H1 (cell line): ENCODE measurements at regions not wholly inside any gene's neighbourhood (a gene's known extent, or its start where the extent isn't known, plus 50 kb on each side); places are given as distances from the start of the nearest gene placed in this dataset.

ENCODE experiments used
- CTCF ChIA-PET: fragments of 300-600 bp; sonication (Branson Sonifier 250); formaldehyde crosslinking; loops from one replicate; lab custom pipeline; 2021; ENCODE audit not compliant: partially characterized antibody; lab: Charles Lee
- POLR2A ChIA-PET: fragments of 300-600 bp; sonication (Branson Sonifier 250); formaldehyde crosslinking; loops from one replicate; lab custom pipeline; 2021; ENCODE audit warnings: inconsistent platforms; ENCODE audit not compliant: partially characterized antibody; lab: Charles Lee
- DNase-seq, 2 experiments: peaks; one replicate each; pipeline versions ENCODE4 v3.0.0 to v3.0.0-alpha.2; 2010 to 2022; ENCODE audit warnings: low spot score in 2 of 2, low read depth in 1 of 2, mixed read lengths in 1 of 2
- FAIRE-seq: peaks from 2 replicates; lab custom pipeline; 2011; peaks lifted over from hg19 to GRCh38; lab: Jason Lieb, UNC
- H2AFZ ChIP-seq: 2 replicates; pipeline ENCODE4 v1.8.1; 2012; ENCODE audit warnings: low read length, inconsistent platforms
- H2AK5ac ChIP-seq: 2 replicates; pipeline ENCODE4 v1.6.1; 2013; ENCODE audit warnings: low read depth, low read length
- H2BK120ac ChIP-seq: replicated peaks from 2 replicates; pipeline ENCODE3; 2013; ENCODE audit warnings: low read depth, low read length, inconsistent platforms
- H2BK12ac ChIP-seq: 2 replicates; pipeline ENCODE4 v1.6.1; 2013; ENCODE audit warnings: low read depth, low read length
- H2BK15ac ChIP-seq: 2 replicates; pipeline ENCODE4 v1.6.1; 2013; ENCODE audit warnings: low read length
- H2BK20ac ChIP-seq: 2 replicates; pipeline ENCODE4 v1.6.1; 2013; ENCODE audit warnings: low read length
- H2BK5ac ChIP-seq: 2 replicates; pipeline ENCODE4 v1.6.1; 2013; ENCODE audit warnings: low read depth, low read length
- H3K14ac ChIP-seq: 2 replicates; pipeline ENCODE4 v1.6.1; 2013; ENCODE audit warnings: inconsistent platforms; ENCODE audit not compliant: insufficient read length
- H3K18ac ChIP-seq: 2 replicates; pipeline ENCODE4 v1.6.1; 2013; ENCODE audit warnings: low read length; ENCODE audit errors: extremely low read depth
- H3K23ac ChIP-seq: 2 replicates; pipeline ENCODE4 v1.6.1; 2013; ENCODE audit warnings: inconsistent platforms; ENCODE audit not compliant: insufficient read length
- H3K23me2 ChIP-seq: 2 replicates; pipeline ENCODE4 v1.6.1; 2013; ENCODE audit warnings: low read depth, low read length
- H3K27ac ChIP-seq: 2 replicates; pipeline ENCODE4 v1.6.1; 2011; ENCODE audit warnings: low read depth, low read length, inconsistent platforms
- H3K27me3 ChIP-seq, 4 experiments: replicated peaks in 1 of 4; 1 replicate in 1 of 4; 2 replicates in 3 of 4; pipeline versions ENCODE4 v1.6.1 to v1.8.1; 2011 to 2013; ENCODE audit warnings: low read length in 3 of 4, mild to moderate bottlenecking in 3 of 4, inconsistent platforms in 2 of 4, mixed read lengths in 2 of 4, moderate library complexity in 1 of 4; ENCODE audit not compliant: control insufficient read depth in 3 of 4, insufficient read depth in 3 of 4; ENCODE audit errors: extremely low read depth in 1 of 4
- H3K36me3 ChIP-seq, 4 experiments: 2 replicates each; pipeline versions ENCODE4 v1.6.1 to v1.8.1; 2011 to 2013; ENCODE audit warnings: mild to moderate bottlenecking in 4 of 4, low read length in 3 of 4, moderate library complexity in 2 of 4, control low read depth in 1 of 4, inconsistent platforms in 1 of 4; ENCODE audit not compliant: insufficient read depth in 4 of 4, control insufficient read depth in 2 of 4
- H3K4ac ChIP-seq: replicated peaks from 2 replicates; pipeline ENCODE3; 2013; ENCODE audit warnings: low read length, low read depth, mixed read lengths, inconsistent platforms; ENCODE audit not compliant: insufficient read length
- H3K4me1 ChIP-seq, 4 experiments: replicated peaks in 1 of 4; 1 replicate in 1 of 4; 2 replicates in 3 of 4; pipeline versions ENCODE4 v1.6.1 to v1.8.1; 2011 to 2013; ENCODE audit warnings: low read length in 3 of 4, inconsistent platforms in 2 of 4, mixed read lengths in 1 of 4; ENCODE audit not compliant: insufficient read depth in 4 of 4, control insufficient read depth in 3 of 4
- H3K4me2 ChIP-seq, 2 experiments: 2 replicates each; pipeline versions ENCODE4 v1.6.1 to v1.8.1; 2011 to 2013; ENCODE audit warnings: low read depth in 2 of 2, low read length in 2 of 2, control low read depth in 1 of 2, inconsistent platforms in 1 of 2, mild to moderate bottlenecking in 1 of 2; ENCODE audit not compliant: insufficient read depth in 1 of 2
- H3K4me3 ChIP-seq, 4 experiments: fragments of 200-600, 300-600 bp in 1 of 4; sonication (generic), shearing (Covaris generic), sonication (Bioruptor Twin) in 1 of 4; 2 replicates each; pipeline versions ENCODE4 v1.5.1 to v1.8.1; 2011 to 2016; ENCODE audit warnings: low read length in 4 of 4, low read depth in 3 of 4, control low read depth in 2 of 4, inconsistent platforms in 2 of 4, mild to moderate bottlenecking in 2 of 4, mixed read lengths in 1 of 4, moderate library complexity in 1 of 4; ENCODE audit not compliant: insufficient read depth in 2 of 4; ENCODE audit errors: extremely low read depth in 1 of 4
- H3K56ac ChIP-seq: replicated peaks from 2 replicates; pipeline ENCODE3; 2013; ENCODE audit warnings: low read depth, mild to moderate bottlenecking, mixed read lengths, low read length, inconsistent platforms; ENCODE audit not compliant: insufficient read length
- H3K79me1 ChIP-seq: 2 replicates; pipeline ENCODE4 v1.6.1; 2013; ENCODE audit warnings: low read depth, low read length, control low read depth
- H3K79me2 ChIP-seq, 2 experiments: 2 replicates each; pipeline versions ENCODE4 v1.6.1 to v1.8.1; 2012 to 2013; ENCODE audit warnings: low read length in 2 of 2, mild to moderate bottlenecking in 2 of 2, inconsistent platforms in 1 of 2; ENCODE audit not compliant: insufficient read depth in 2 of 2, control insufficient read depth in 1 of 2
- H3K9ac ChIP-seq, 4 experiments: replicated peaks in 1 of 4; 1 replicate in 1 of 4; 2 replicates in 3 of 4; pipeline versions ENCODE4 v1.6.1 to v1.8.1; 2011 to 2013; ENCODE audit warnings: low read depth in 3 of 4, low read length in 3 of 4, control low read depth in 2 of 4, mild to moderate bottlenecking in 2 of 4, moderate library complexity in 2 of 4, inconsistent platforms in 1 of 4; ENCODE audit errors: extremely low read depth in 1 of 4
- H3K9me3 ChIP-seq, 2 experiments: 2 replicates each; pipeline versions ENCODE4 v1.6.1 to v1.8.1; 2012 to 2013; ENCODE audit warnings: mild to moderate bottlenecking in 2 of 2, moderate library complexity in 2 of 2, control low read depth in 1 of 2, inconsistent platforms in 1 of 2, low read depth in 1 of 2, low read length in 1 of 2, mixed read lengths in 1 of 2; ENCODE audit not compliant: insufficient read depth in 2 of 2
- H4K20me1 ChIP-seq, 2 experiments: replicated peaks in 1 of 2; 2 replicates each; pipeline versions ENCODE3 to v1.8.1; 2011 to 2013; ENCODE audit warnings: inconsistent platforms in 2 of 2, low read length in 2 of 2, mild to moderate bottlenecking in 1 of 2; ENCODE audit not compliant: insufficient read depth in 2 of 2, control insufficient read depth in 1 of 2
- H4K5ac ChIP-seq: 2 replicates; pipeline ENCODE4 v1.6.1; 2013; ENCODE audit warnings: low read length, low read depth, mixed read lengths, inconsistent platforms; ENCODE audit not compliant: insufficient read length
- H4K8ac ChIP-seq: 2 replicates; pipeline ENCODE4 v1.8.0; 2013; ENCODE audit warnings: mild to moderate bottlenecking, moderate library complexity, low read length, inconsistent platforms; ENCODE audit not compliant: insufficient read depth; ENCODE audit errors: extremely low read depth
- H4K91ac ChIP-seq: replicated peaks from 2 replicates; pipeline ENCODE3; 2013; ENCODE audit warnings: low read length, mixed read lengths, inconsistent platforms; ENCODE audit not compliant: insufficient read length
- EZH2 ChIP-seq: fragments of 200-600 bp; sonication (generic); IDR thresholded peaks from 2 replicates; pipeline ENCODE4 v1.7.1; 2012; ENCODE audit warnings: low read depth, mild to moderate bottlenecking, moderate library complexity, low read length, inconsistent platforms; ENCODE audit not compliant: severe bottlenecking
- POU5F1 ChIP-seq: IDR thresholded peaks from 2 replicates; pipeline ENCODE4 v1.6.1; 2011; ENCODE audit warnings: low read depth, mild to moderate bottlenecking, low read length, moderate library complexity
- WGBS, 2 experiments: shearing (Covaris generic) in 1 of 2; methylation state at CpG; one replicate each; pipeline versions ENCODE4 v1.1.6 to v1.1.7; 2013 to 2015; ENCODE audit warnings: low lambda C conversion rate in 2 of 2, mixed read lengths in 2 of 2, inconsistent platforms in 1 of 2, low coverage in 1 of 2, missing lambda C conversion rate in 1 of 2; ENCODE audit not compliant: insufficient replicate concordance in 2 of 2, insufficient coverage in 1 of 2, insufficient read length in 1 of 2; ENCODE audit errors: extremely low coverage in 1 of 2, missing lambda C conversion rate in 1 of 2; 5-methylcytosine and 5-hydroxymethylcytosine counted together

GRCh38 chr1:4056422-4056821 is 156.3 kb upstream of the C1orf174 start:
- Histone ChIP-seq H4K5ac (no peak overlapping the region), H3K27me3 (no peaks in the 10 kb centered on the region), H3K9me3 (no peaks in the 10 kb centered on the region), H4K91ac (no peak overlapping the region), H3K23ac (no peak overlapping the region), H3K4me3 (no peak overlapping the region), H4K20me1 (no peaks in the 10 kb centered on the region), H2AFZ (no peak overlapping the region), H3K56ac (no peak overlapping the region), H2BK120ac (no peak overlapping the region), H3K18ac (no peak overlapping the region), H4K8ac (peak overlapping the region; percentile 64; the same call in 1 of the 2 replicates), H3K27ac (no peak overlapping the region), H2AK5ac (no peak overlapping the region), H3K79me2 (no peaks in the 10 kb centered on the region), H2BK20ac (no peak overlapping the region), H3K23me2 (no peaks in the 10 kb centered on the region), H3K36me3 (no peaks in the 10 kb centered on the region), H2BK12ac (no peak overlapping the region), H3K4ac (no peak overlapping the region), H2BK15ac (no peak overlapping the region), H3K9ac (no peak overlapping the region), H3K4me1 (no peaks in the 10 kb centered on the region), H2BK5ac (no peak overlapping the region), H3K79me1 (no peaks in the 10 kb centered on the region), H3K14ac (no peak overlapping the region), H3K4me2 (no peak overlapping the region)
- TF ChIP-seq POU5F1 (no peak), EZH2 (no peak)
- DNase-seq (no peak), FAIRE-seq (no peak)
- WGBS, 2 experiments: 94% methylated on average over 9 of the region's 9 CpGs; no CpG with 5 or more reads in 1 of the 2 experiments
- ChIA-PET CTCF (no interaction called here), POLR2A (no interaction called here)
